ENCODE measurements at regions not wholly inside any gene's neighbourhood (a gene's known extent, or its start where the extent isn't known, plus 50 kb on each side); places are given as distances from the start of the nearest gene placed in this dataset.

DNA sequence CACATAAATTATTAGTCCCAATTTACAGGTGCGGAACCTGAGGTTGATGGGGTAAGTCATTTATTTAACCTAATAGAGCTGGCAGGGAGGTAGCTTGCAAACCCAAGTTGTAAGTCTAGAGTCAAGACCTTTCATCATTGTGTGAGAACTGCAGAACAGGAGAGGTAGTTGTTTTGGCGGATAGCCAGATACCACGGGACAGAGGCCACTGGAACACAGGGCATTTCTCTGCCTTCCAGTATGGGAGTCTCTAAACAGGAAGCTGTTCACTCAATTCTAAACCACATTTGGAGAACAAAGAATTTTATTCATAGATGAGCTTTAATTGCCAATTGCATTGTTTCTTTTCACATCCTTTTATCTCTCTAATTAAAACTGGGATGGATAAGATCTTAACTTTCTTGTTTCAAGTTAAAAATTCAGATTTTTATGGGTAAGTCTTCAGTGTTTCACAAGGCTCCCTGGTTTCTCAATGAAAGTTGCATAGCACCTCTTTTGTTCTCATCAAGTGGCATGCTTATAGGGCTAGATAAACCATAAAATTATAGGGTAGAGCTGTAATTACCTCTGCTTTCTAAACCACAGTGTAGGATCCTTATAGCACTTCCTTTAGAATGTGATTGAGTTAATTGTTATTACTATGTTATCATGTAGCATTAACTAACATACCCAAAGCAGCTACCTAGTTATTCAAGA, 489.0 kb downstream of the GATA3 start:
- DNase-seq (no peak), ATAC-seq (ENCODE audit: low read depth) (no peak)
- Histone ChIP-seq H3K4me1 (ENCODE audit: control insufficient read depth, insufficient read depth, low read length) (no peaks in the 10 kb centered on the region), H2BK5ac (ENCODE audit: low read depth, low read length, poor library complexity, severe bottlenecking) (no peak overlapping the region), H4K20me1 (ENCODE audit: insufficient read depth, low read length) (no peaks in the 10 kb centered on the region), H3K27ac (ENCODE audit: insufficient read depth, low read length) (no peak overlapping the region), H3K18ac (ENCODE audit: low read depth, low read length) (no peak overlapping the region), H2BK20ac (ENCODE audit: low read depth, low read length) (no peak overlapping the region), H3K4me3 (ENCODE audit: insufficient read depth, low read depth, low read length) (no peak overlapping the region), H2AFZ (replicated peaks; ENCODE audit: low read length, poor library complexity) (no peak overlapping the region), H3K23ac (ENCODE audit: low read depth, low read length) (no peak overlapping the region), H2BK120ac (ENCODE audit: low read depth, low read length) (no peak overlapping the region), H3K79me1 (ENCODE audit: low read depth in 1 of 2, low read length in 2 of 2) (no peaks in the 10 kb centered on the region), H3K9me1 (ENCODE audit: insufficient read depth, low read length) (no peaks in the 10 kb centered on the region), H3K4me2 (ENCODE audit: low read depth, low read length) (no peak overlapping the region), H4K8ac (ENCODE audit: low read depth in 2 of 2, low read length in 2 of 2) (no peak overlapping the region), H2BK15ac (ENCODE audit: low read depth, low read length) (no peak overlapping the region), H3K9me3 (ENCODE audit: control insufficient read depth, insufficient read depth, low read length) (peaks cover 10% of the 10 kb centered on the region), H3K27me3 (ENCODE audit: control insufficient read depth, insufficient read depth, low read length) (no peaks in the 10 kb centered on the region), H4K91ac (ENCODE audit: insufficient read depth, low read depth, low read length) (no peak overlapping the region), H3K14ac (replicated peaks; ENCODE audit: low read depth, low read length) (no peak overlapping the region), H3K4ac (ENCODE audit: low read depth, low read length) (no peak overlapping the region), H4K5ac (ENCODE audit: low read depth, low read length) (no peak overlapping the region), H3K36me3 (ENCODE audit: control insufficient read depth, insufficient read depth, low read length) (no peaks in the 10 kb centered on the region), H2AK5ac (ENCODE audit: low read depth, low read length) (no peak overlapping the region), H3K56ac (ENCODE audit: extremely low read depth, insufficient read depth, low read length) (no peak overlapping the region), H2AK9ac (replicated peaks; ENCODE audit: low read depth, low read length, poor library complexity) (no peak overlapping the region), H3K9ac (ENCODE audit: low read depth, low read length) (no peak overlapping the region)
- no CpG with 5 or more reads among the region's 3 CpGs for WGBS, 2 experiments (ENCODE audit: extremely low coverage in 2 of 2, insufficient read length in 1 of 2)
- ChIA-PET CTCF (no interaction called here), POLR2A (ENCODE audit: unreplicated experiment) (no interaction called here)
- intact Hi-C loops (cut with micrococcal nuclease), result no loop called here
- no TSS peak for BruUV-seq (replicated peaks)
- dilution Hi-C loops (cut with HindIII; ENCODE audit: low sequenced_read_pairs, unreplicated experiment), result no loop called here
- no peak for TF ChIP-seq POLR2A (IDR thresholded peaks at IDR 0.05; ENCODE audit: low read depth, low read length)
- no peak for TF ChIP-seq RAD21 (IDR thresholded peaks at IDR 0.05; ENCODE audit: low read length)
- TF ChIP-seq MAZ (IDR thresholded peaks at IDR 0.05; ENCODE audit: borderline replicate concordance, low read depth, low read length), result no peak
- TF ChIP-seq BHLHE40 (IDR thresholded peaks at IDR 0.05; ENCODE audit: low read depth, low read length), result no peak
- TF ChIP-seq, protein P1, sequence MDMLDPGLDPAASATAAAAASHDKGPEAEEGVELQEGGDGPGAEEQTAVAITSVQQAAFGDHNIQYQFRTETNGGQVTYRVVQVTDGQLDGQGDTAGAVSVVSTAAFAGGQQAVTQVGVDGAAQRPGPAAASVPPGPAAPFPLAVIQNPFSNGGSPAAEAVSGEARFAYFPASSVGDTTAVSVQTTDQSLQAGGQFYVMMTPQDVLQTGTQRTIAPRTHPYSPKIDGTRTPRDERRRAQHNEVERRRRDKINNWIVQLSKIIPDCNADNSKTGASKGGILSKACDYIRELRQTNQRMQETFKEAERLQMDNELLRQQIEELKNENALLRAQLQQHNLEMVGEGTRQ (IDR thresholded peaks at IDR 0.05; ENCODE audit: low read depth, low read length), result no peak
- TF ChIP-seq, protein P2, sequence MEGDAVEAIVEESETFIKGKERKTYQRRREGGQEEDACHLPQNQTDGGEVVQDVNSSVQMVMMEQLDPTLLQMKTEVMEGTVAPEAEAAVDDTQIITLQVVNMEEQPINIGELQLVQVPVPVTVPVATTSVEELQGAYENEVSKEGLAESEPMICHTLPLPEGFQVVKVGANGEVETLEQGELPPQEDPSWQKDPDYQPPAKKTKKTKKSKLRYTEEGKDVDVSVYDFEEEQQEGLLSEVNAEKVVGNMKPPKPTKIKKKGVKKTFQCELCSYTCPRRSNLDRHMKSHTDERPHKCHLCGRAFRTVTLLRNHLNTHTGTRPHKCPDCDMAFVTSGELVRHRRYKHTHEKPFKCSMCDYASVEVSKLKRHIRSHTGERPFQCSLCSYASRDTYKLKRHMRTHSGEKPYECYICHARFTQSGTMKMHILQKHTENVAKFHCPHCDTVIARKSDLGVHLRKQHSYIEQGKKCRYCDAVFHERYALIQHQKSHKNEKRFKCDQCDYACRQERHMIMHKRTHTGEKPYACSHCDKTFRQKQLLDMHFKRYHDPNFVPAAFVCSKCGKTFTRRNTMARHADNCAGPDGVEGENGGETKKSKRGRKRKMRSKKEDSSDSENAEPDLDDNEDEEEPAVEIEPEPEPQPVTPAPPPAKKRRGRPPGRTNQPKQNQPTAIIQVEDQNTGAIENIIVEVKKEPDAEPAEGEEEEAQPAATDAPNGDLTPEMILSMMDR (conservative IDR thresholded peaks at IDR 0.05; ENCODE audit: low read depth, low read length), result no peak
- no peak for TF ChIP-seq MXI1 (IDR thresholded peaks at IDR 0.05; ENCODE audit: borderline replicate concordance, low read depth, low read length)
- TF ChIP-seq CHD1 (IDR thresholded peaks at IDR 0.05; ENCODE audit: low read depth, low read length), result no peak
- no peak for TF ChIP-seq MAFK (IDR thresholded peaks at IDR 0.05; ENCODE audit: low read depth, low read length)
- in situ Hi-C loops (cut with MboI; ENCODE audit: low sequenced_read_pairs), result no loop called here

All from IMR-90 (cell line).